ENCODE measurements at regions not wholly inside any gene's neighbourhood (a gene's known extent, or its start where the extent isn't known, plus 50 kb on each side); places are given as distances from the start of the nearest gene placed in this dataset.

- in situ Hi-C loops (cut with MboI), result no loop called here
- no peak overlapping the region for H3K27ac ChIP-seq
- no peak for TF ChIP-seq EZH2 (IDR thresholded peaks at IDR 0.05; ENCODE audit: insufficient read depth, poor library complexity, severe bottlenecking)
- no peak for TF ChIP-seq EZH2phosphoT487 (IDR thresholded peaks at IDR 0.05; ENCODE audit: insufficient read depth, low read depth)
- H3K79me2 ChIP-seq (ENCODE audit: insufficient read depth), result no peaks in the 10 kb centered on the region
- no peaks in the 10 kb centered on the region for H3K9me2 ChIP-seq (ENCODE audit: insufficient read depth)
- H3K4me1 ChIP-seq (ENCODE audit: insufficient read depth), result no peaks in the 10 kb centered on the region
- no peaks in the 10 kb centered on the region for H3K27me3 ChIP-seq (replicated peaks; ENCODE audit: insufficient read depth)
- no peak overlapping the region for H3K9ac ChIP-seq
- no peak overlapping the region for H2AFZ ChIP-seq
- H4K20me1 ChIP-seq (ENCODE audit: insufficient read depth), result no peaks in the 10 kb centered on the region
- H3F3A ChIP-seq (ENCODE audit: insufficient read depth), result no peaks in the 10 kb centered on the region
- H3K36me3 ChIP-seq (ENCODE audit: low read depth), result no peaks in the 10 kb centered on the region
- WGBS, 2 experiments (ENCODE audit: low coverage in 1 of 2, low lambda C conversion rate in 2 of 2, missing lambda C conversion rate in 2 of 2), result 33 to 49% methylated on average over 2 of the region's 2 CpGs
- DNase-seq, result no peak
- no peaks in the 10 kb centered on the region for H3K9me3 ChIP-seq (ENCODE audit: low read depth)
- H3K4me3 ChIP-seq, result no peak overlapping the region
- no peak overlapping the region for H3K4me2 ChIP-seq (ENCODE audit: unreplicated experiment)
These were observed 176.5 kb upstream of the SOX11 start for GRCh38 chr2:5515693-5516092.

DNA sequence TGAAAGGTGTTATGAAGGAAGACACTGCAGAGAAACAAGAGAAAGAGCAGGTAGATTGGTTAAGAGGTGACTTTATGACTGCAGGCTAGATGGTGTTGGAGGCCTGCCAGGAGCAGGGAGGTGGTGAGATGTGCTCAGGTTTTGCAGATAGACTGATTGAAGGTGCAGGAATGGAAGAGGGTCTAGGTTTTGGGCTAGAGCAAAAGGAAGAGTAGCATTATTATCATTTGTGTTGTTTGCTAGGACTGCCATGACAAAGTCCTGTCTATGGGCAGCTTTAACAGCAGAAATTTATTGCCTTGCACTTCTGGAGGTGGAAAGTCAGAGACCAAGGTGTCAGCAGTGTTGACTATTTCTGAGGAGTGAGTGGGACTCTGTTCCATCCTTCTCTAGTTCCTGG, 172.9 kb upstream of the SOX11 start:
- no peaks in the 10 kb centered on the region for H3K9me2 ChIP-seq (ENCODE audit: insufficient read depth)

GRCh38 chr2:5520463-5520972, 171.7 kb upstream of the SOX11 start:
- 6 to 9% methylated on average over 7 of the region's 7 CpGs for WGBS, 2 experiments (ENCODE audit: low coverage in 1 of 2, low lambda C conversion rate in 2 of 2, missing lambda C conversion rate in 2 of 2)
- no peaks in the 10 kb centered on the region for H3F3A ChIP-seq (ENCODE audit: insufficient read depth)
- no peaks in the 10 kb centered on the region for H3K9me3 ChIP-seq (ENCODE audit: low read depth)
- no peak overlapping the region for H3K4me2 ChIP-seq (ENCODE audit: unreplicated experiment)
- no peaks in the 10 kb centered on the region for H3K36me3 ChIP-seq (ENCODE audit: low read depth)
- no peak overlapping the region for H3K9ac ChIP-seq
- no peak overlapping the region for H3K4me3 ChIP-seq
- H3K9me2 ChIP-seq (ENCODE audit: insufficient read depth), result no peaks in the 10 kb centered on the region
- H3K27ac ChIP-seq, result no peak overlapping the region
- H3K79me2 ChIP-seq (ENCODE audit: insufficient read depth), result no peaks in the 10 kb centered on the region
- in situ Hi-C loops (cut with MboI), result no loop called here
- TF ChIP-seq EZH2 (IDR thresholded peaks at IDR 0.05; ENCODE audit: insufficient read depth, poor library complexity, severe bottlenecking), result no peak
- no peak for TF ChIP-seq EZH2phosphoT487 (IDR thresholded peaks at IDR 0.05; ENCODE audit: insufficient read depth, low read depth)
- H3K4me1 ChIP-seq (ENCODE audit: insufficient read depth), result no peaks in the 10 kb centered on the region
- no peak for DNase-seq
- H4K20me1 ChIP-seq (ENCODE audit: insufficient read depth), result no peaks in the 10 kb centered on the region
- H2AFZ ChIP-seq, result no peak overlapping the region
- no peaks in the 10 kb centered on the region for H3K27me3 ChIP-seq (replicated peaks; ENCODE audit: insufficient read depth)

More for the DNA sequence above, 172.9 kb upstream of the SOX11 start:
- H3K4me3 ChIP-seq, result no peak overlapping the region
- no peaks in the 10 kb centered on the region for H3F3A ChIP-seq (ENCODE audit: insufficient read depth)
- no peaks in the 10 kb centered on the region for H3K4me1 ChIP-seq (ENCODE audit: insufficient read depth)
- no peak overlapping the region for H3K9ac ChIP-seq
- H2AFZ ChIP-seq, result no peak overlapping the region
- no peaks in the 10 kb centered on the region for H3K27me3 ChIP-seq (replicated peaks; ENCODE audit: insufficient read depth)
- no peaks in the 10 kb centered on the region for H3K79me2 ChIP-seq (ENCODE audit: insufficient read depth)
- no peaks in the 10 kb centered on the region for H3K9me3 ChIP-seq (ENCODE audit: low read depth)
- TF ChIP-seq EZH2phosphoT487 (IDR thresholded peaks at IDR 0.05; ENCODE audit: insufficient read depth, low read depth) (no peak), EZH2 (IDR thresholded peaks at IDR 0.05; ENCODE audit: insufficient read depth, poor library complexity, severe bottlenecking) (no peak)
- H4K20me1 ChIP-seq (ENCODE audit: insufficient read depth), result no peaks in the 10 kb centered on the region
- H3K27ac ChIP-seq, result no peak overlapping the region
- no peak for DNase-seq
- H3K4me2 ChIP-seq (ENCODE audit: unreplicated experiment), result no peak overlapping the region
- H3K36me3 ChIP-seq (ENCODE audit: low read depth), result no peaks in the 10 kb centered on the region
- in situ Hi-C loops (cut with MboI), result no loop called here

DNA sequence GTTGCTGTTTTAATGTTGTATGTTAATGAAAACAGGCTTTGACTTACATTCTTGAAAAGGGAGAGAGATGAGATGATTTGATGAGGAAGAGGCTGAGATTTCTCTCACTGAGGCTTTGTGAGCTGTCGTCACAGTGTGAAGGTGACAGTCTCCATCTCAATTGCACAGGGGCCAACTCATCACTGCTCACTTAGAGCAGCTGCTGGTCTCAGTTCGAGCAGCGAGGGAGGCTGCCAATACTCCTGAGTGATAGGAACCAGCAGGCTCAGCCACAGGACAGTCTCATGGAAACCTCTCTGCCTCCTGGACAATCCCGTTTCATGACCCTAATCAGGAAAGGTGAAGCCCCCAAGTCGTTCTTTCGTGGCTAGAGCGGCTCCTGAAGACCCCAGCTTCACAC, 170.7 kb upstream of the SOX11 start:
- Histone ChIP-seq H3K9me2 (ENCODE audit: insufficient read depth) (no peaks in the 10 kb centered on the region), H3K27me3 (replicated peaks; ENCODE audit: insufficient read depth) (no peaks in the 10 kb centered on the region), H3F3A (ENCODE audit: insufficient read depth) (no peaks in the 10 kb centered on the region), H4K20me1 (ENCODE audit: insufficient read depth) (no peaks in the 10 kb centered on the region), H2AFZ (no peak overlapping the region), H3K9ac (no peak overlapping the region), H3K4me3 (no peak overlapping the region), H3K9me3 (ENCODE audit: low read depth) (no peaks in the 10 kb centered on the region), H3K4me2 (ENCODE audit: unreplicated experiment) (no peak overlapping the region), H3K79me2 (ENCODE audit: insufficient read depth) (no peaks in the 10 kb centered on the region), H3K36me3 (ENCODE audit: low read depth) (no peaks in the 10 kb centered on the region), H3K27ac (no peak overlapping the region), H3K4me1 (ENCODE audit: insufficient read depth) (no peaks in the 10 kb centered on the region)
- DNase-seq, result no peak
- in situ Hi-C loops (cut with MboI), result no loop called here
- 13 to 19% methylated on average over 7 of the region's 7 CpGs for WGBS, 2 experiments (ENCODE audit: low coverage in 1 of 2, low lambda C conversion rate in 2 of 2, missing lambda C conversion rate in 2 of 2)
- TF ChIP-seq EZH2phosphoT487 (IDR thresholded peaks at IDR 0.05; ENCODE audit: insufficient read depth, low read depth) (no peak), EZH2 (IDR thresholded peaks at IDR 0.05; ENCODE audit: insufficient read depth, poor library complexity, severe bottlenecking) (no peak)

GRCh38 chr2:5524551-5524950, 167.6 kb upstream of the SOX11 start:
- H3K9ac ChIP-seq, result no peak overlapping the region
- in situ Hi-C loops (cut with MboI), result no loop called here
- no peak overlapping the region for H3K4me3 ChIP-seq
- H3K79me2 ChIP-seq (ENCODE audit: insufficient read depth), result no peaks in the 10 kb centered on the region
- 20 to 33% methylated on average over 1 of the region's 1 CpG for WGBS, 2 experiments (ENCODE audit: low coverage in 1 of 2, low lambda C conversion rate in 2 of 2, missing lambda C conversion rate in 2 of 2)
- H4K20me1 ChIP-seq (ENCODE audit: insufficient read depth), result no peaks in the 10 kb centered on the region
- no peak overlapping the region for H3K4me2 ChIP-seq (ENCODE audit: unreplicated experiment)
- TF ChIP-seq EZH2 (IDR thresholded peaks at IDR 0.05; ENCODE audit: insufficient read depth, poor library complexity, severe bottlenecking) (no peak), EZH2phosphoT487 (IDR thresholded peaks at IDR 0.05; ENCODE audit: insufficient read depth, low read depth) (no peak)
- H3K4me1 ChIP-seq (ENCODE audit: insufficient read depth), result no peaks in the 10 kb centered on the region
- H2AFZ ChIP-seq, result no peak overlapping the region
- no peak for DNase-seq
- no peaks in the 10 kb centered on the region for H3K9me2 ChIP-seq (ENCODE audit: insufficient read depth)
- no peaks in the 10 kb centered on the region for H3F3A ChIP-seq (ENCODE audit: insufficient read depth)
- no peak overlapping the region for H3K27ac ChIP-seq
- no peaks in the 10 kb centered on the region for H3K9me3 ChIP-seq (ENCODE audit: low read depth)
- H3K36me3 ChIP-seq (ENCODE audit: low read depth), result no peaks in the 10 kb centered on the region
- H3K27me3 ChIP-seq (replicated peaks; ENCODE audit: insufficient read depth), result no peaks in the 10 kb centered on the region

All from GM23248 (cell line).